ENCODE measurements at regions not wholly inside any gene's neighbourhood (a gene's known extent, or its start where the extent isn't known, plus 50 kb on each side); places are given as distances from the start of the nearest gene placed in this dataset.
"Not testable (repeated sequence)": the region's sequence is repeated elsewhere in the genome, so short reads cannot be mapped to it uniquely, and the experiment has no call there.

DNA sequence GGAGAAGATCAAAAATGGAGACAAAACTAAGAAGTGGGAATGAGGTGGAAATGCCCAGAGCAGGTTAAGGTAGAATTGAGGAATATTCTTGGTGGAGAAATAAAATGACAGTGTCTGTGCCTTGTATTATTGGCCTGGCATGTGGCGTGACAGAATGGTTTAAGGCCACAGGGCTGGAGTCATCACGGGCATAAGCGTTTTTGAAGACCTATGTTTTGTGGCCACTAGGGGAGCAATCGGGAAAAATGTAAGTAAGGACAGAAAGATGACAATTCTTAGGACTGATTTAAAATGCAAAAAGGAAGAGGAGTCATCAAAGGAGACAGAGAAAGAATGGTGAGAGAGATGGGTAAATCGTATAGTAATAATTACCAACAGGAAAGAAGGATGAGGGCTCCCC, 72.2 kb upstream of the EPB41L4A start:
- H3K4me3 Mint-ChIP-seq: no peak overlapping the region
- peaks cover 9% of the 10 kb centered on the region; the same call in 1 of the 2 replicates for H3K9me3 Mint-ChIP-seq
- H3K36me3 Mint-ChIP-seq: no peaks in the 10 kb centered on the region
- no peak for DNase-seq (ENCODE audit: low spot score)
- H3K4me1 Mint-ChIP-seq: no peaks in the 10 kb centered on the region
- TF ChIP-seq ZNF671 (CRISPR knock-in tag; IDR thresholded peaks at IDR 0.05): no peak
- TF ChIP-seq, protein P1, sequence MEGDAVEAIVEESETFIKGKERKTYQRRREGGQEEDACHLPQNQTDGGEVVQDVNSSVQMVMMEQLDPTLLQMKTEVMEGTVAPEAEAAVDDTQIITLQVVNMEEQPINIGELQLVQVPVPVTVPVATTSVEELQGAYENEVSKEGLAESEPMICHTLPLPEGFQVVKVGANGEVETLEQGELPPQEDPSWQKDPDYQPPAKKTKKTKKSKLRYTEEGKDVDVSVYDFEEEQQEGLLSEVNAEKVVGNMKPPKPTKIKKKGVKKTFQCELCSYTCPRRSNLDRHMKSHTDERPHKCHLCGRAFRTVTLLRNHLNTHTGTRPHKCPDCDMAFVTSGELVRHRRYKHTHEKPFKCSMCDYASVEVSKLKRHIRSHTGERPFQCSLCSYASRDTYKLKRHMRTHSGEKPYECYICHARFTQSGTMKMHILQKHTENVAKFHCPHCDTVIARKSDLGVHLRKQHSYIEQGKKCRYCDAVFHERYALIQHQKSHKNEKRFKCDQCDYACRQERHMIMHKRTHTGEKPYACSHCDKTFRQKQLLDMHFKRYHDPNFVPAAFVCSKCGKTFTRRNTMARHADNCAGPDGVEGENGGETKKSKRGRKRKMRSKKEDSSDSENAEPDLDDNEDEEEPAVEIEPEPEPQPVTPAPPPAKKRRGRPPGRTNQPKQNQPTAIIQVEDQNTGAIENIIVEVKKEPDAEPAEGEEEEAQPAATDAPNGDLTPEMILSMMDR (IDR thresholded peaks at IDR 0.05): peak; percentile 41
- POLR2A ChIA-PET: no interaction called here
- no peak overlapping the region for H3K27ac Mint-ChIP-seq
- CTCF ChIA-PET: interaction anchor here (0.7 to 1.9 kb wide), 10 partner anchors 7 to 213 kb away, joined by 3 to 35 read pairs (median 14); partner anchors contain the start of gene EPB41L4A
- no peaks in the 10 kb centered on the region for H3K27me3 Mint-ChIP-seq (ENCODE audit: low read depth)
- ATAC-seq: peak; percentile 41

DNA sequence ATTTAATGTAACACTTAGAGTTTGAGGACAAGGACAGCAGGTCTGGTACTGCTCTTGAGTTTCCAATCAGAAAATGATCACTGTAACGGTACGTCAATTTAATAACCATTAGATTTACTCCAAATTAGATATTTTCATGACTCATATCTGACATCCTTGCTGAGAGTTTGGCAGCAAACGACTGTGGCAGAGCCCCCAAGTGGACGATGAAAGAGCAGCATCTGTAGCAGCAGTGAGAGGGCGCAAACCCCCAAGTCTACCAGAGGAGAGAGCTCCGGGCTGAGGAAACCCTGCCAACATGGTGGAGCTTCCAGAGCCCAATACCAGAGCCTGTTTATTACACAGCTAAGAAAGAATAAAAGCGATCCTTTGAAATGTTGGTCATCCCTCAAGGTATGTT, 73.2 kb upstream of the EPB41L4A start:
- CTCF ChIA-PET: interaction anchor here (0.6 to 2.1 kb wide), 60 partner anchors 8 to 429 kb away, joined by 3 to 35 read pairs (median 4); partner anchors contain the start of genes EPB41L4A and SRP19
- POLR2A ChIA-PET: no interaction called here
- DNase-seq (ENCODE audit: low spot score) (peak; percentile 69), ATAC-seq (peak; percentile 100)
- Mint-ChIP-seq H3K27me3 (ENCODE audit: low read depth) (no peaks in the 10 kb centered on the region), H3K36me3 (no peaks in the 10 kb centered on the region), H3K27ac (no peak overlapping the region), H3K4me1 (no peaks in the 10 kb centered on the region), H3K4me3 (no peak overlapping the region), H3K9me3 (peaks cover 8% of the 10 kb centered on the region; the same call in 1 of the 2 replicates)
- TF ChIP-seq IRF2 (CRISPR knock-in tag; IDR thresholded peaks at IDR 0.05; ENCODE audit: borderline replicate concordance, low read depth): no peak
- TF ChIP-seq, protein P1 (IDR thresholded peaks at IDR 0.05): peak; percentile 42

DNA sequence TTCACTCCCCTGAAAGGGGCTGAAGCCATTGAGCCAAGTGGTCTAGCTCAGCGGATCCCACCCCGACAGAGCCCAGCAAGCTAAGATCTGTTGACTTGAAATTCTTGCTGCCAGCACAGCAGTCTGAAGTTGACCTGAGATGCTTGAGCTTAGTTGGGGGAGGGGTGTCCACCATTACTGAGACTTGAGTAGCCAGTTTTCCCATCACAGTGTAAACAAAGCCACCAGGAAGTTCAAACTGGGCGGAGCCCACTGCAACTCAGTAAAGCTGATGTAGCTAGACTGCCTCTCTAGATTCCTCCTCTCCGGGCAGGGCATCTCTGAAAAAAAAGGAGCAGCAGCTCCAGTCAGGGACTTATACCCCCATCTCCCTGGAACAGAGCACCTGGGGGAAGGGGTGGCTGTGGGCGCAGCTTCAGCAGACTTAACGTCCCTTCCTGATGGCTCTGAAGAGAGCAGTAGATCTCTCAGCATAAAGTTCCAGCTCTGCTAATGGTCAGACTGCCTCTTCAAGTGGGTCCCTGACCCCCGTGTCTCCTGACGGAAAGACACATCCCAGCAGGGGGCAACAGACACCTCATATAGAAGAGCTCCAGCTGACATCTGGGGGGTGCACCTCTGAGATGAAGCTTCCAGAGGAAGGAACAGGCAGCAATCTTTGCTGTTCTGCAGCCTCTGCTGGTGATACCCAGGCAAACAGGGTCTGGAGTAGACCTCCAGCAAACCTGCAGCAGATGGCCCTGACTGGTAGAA, 84.8 kb upstream of the EPB41L4A start:
- H3K36me3 Mint-ChIP-seq; H3K27ac Mint-ChIP-seq; DNase-seq (ENCODE audit: low spot score); POLR2A ChIA-PET; H3K4me3 Mint-ChIP-seq; H3K27me3 Mint-ChIP-seq (ENCODE audit: low read depth): not testable (repeated sequence)
- peak; percentile 55 for ATAC-seq
- CTCF ChIA-PET: interaction anchor here (1.4 to 2.7 kb wide), 2 partner anchors 12 to 84 kb away, joined by 6 to 22 read pairs; no protein-coding TSS in a partner anchor
- H3K4me1 Mint-ChIP-seq: peaks cover 23% of the 10 kb centered on the region
- peaks cover 39% of the 10 kb centered on the region for H3K9me3 Mint-ChIP-seq

DNA sequence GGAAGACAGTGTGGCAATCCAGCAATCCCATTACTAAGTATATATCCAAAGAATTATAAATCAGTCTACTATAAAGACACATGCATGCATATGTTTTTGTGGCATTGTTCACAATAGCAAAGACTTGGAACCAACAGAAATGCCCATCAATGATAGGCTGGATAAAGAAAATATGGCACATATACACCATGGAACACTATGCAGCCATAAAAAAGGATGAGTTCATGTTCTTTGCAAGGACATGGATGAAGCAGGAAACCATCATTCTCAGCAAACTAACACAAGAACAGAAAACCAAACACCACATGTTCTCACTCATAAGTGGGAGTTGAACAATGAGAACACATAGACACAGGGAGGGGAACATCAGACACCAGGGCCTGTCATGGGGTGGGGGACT, 90.0 kb upstream of the EPB41L4A start:
- DNase-seq (ENCODE audit: low spot score); ATAC-seq; H3K27ac Mint-ChIP-seq; H3K4me1 Mint-ChIP-seq; H3K4me3 Mint-ChIP-seq; H3K27me3 Mint-ChIP-seq (ENCODE audit: low read depth); CTCF ChIA-PET; POLR2A ChIA-PET: not testable (repeated sequence)
- peaks cover 22% of the 10 kb centered on the region for H3K36me3 Mint-ChIP-seq
- peaks cover 74% of the 10 kb centered on the region for H3K9me3 Mint-ChIP-seq

DNA sequence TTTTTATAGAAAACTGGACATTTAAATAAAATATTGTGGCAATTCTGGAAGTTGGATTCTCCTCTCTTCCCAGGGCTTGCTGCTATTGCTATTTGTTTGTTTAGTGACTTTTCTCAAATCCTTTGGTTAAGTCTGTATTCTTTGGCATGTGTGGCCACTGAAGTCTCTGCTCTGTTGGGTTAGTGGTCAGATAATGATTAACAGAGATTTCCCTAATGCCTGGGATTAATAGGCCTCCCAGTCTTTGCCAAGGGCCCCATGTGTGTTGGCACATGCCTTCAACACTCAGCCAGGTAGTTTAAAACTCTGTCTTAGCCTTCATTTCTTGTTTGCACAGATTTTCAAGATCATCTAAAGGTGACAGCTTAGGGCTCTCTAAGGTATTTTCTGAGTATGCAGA, 92.8 kb upstream of the EPB41L4A start:
- DNase-seq (ENCODE audit: low spot score) (no peak), ATAC-seq (no peak)
- Mint-ChIP-seq H3K4me3 (no peak overlapping the region), H3K9me3 (peaks cover 50% of the 10 kb centered on the region), H3K4me1 (no peaks in the 10 kb centered on the region), H3K27ac (no peak overlapping the region), H3K27me3 (ENCODE audit: low read depth) (no peaks in the 10 kb centered on the region; the same call in 1 of the 2 replicates), H3K36me3 (peaks cover 22% of the 10 kb centered on the region)
- ChIA-PET POLR2A (no interaction called here), CTCF (no interaction called here)
- TF ChIP-seq ZNF396 (CRISPR knock-in tag; IDR thresholded peaks at IDR 0.05; ENCODE audit: borderline replicate concordance) (no peak), JUN (CRISPR knock-in tag; IDR thresholded peaks at IDR 0.05) (no peak), TP53 (CRISPR knock-in tag; IDR thresholded peaks at IDR 0.05) (no peak)
- TF ChIP-seq, protein P2, sequence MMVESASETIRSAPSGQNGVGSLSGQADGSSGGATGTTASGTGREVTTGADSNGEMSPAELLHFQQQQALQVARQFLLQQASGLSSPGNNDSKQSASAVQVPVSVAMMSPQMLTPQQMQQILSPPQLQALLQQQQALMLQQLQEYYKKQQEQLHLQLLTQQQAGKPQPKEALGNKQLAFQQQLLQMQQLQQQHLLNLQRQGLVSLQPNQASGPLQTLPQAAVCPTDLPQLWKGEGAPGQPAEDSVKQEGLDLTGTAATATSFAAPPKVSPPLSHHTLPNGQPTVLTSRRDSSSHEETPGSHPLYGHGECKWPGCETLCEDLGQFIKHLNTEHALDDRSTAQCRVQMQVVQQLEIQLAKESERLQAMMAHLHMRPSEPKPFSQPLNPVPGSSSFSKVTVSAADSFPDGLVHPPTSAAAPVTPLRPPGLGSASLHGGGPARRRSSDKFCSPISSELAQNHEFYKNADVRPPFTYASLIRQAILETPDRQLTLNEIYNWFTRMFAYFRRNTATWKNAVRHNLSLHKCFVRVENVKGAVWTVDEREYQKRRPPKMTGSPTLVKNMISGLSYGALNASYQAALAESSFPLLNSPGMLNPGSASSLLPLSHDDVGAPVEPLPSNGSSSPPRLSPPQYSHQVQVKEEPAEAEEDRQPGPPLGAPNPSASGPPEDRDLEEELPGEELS (CRISPR knock-in tag; IDR thresholded peaks at IDR 0.05): no peak

All from WTC11 (cell line).